NCI-H524 (cell line): ENCODE measurements at regions not wholly inside any gene's neighbourhood (a gene's known extent, or its start where the extent isn't known, plus 50 kb on each side); places are given as distances from the start of the nearest gene placed in this dataset.
"Not testable (repeated sequence)": the region's sequence is repeated elsewhere in the genome, so short reads cannot be mapped to it uniquely, and the experiment has no call there.

Experiments
- DNase-seq, 2 experiments: peaks; one replicate each; lab custom pipeline; 2025; lab: John Stamatoyannopoulos, UW

- DNase-seq, result not testable (repeated sequence)
Measured at GRCh38 chr2:187610450-187610849, 56.2 kb upstream of the TFPI start.

- DNase-seq, result no peak
Measured at GRCh38 chr2:187612857-187613256, 58.6 kb upstream of the TFPI start.

- no peak for DNase-seq
Measured at GRCh38 chr2:187614756-187615155, 60.5 kb upstream of the TFPI start.

- DNase-seq, result no peak
Measured at GRCh38 chr2:187615364-187615763, 61.1 kb upstream of the TFPI start.

GRCh38 chr2:187615902-187616301 is 61.7 kb upstream of the TFPI start:
- DNase-seq, result no peak

GRCh38 chr2:187617120-187617519 is 62.9 kb upstream of the TFPI start:
- DNase-seq, result no peak

- DNase-seq, result no peak
Measured at GRCh38 chr2:187617905-187618304, 63.7 kb upstream of the TFPI start.

GRCh38 chr2:187618813-187619212 is 64.6 kb upstream of the TFPI start:
- DNase-seq, result no peak

- DNase-seq, result no peak
Measured at GRCh38 chr2:187627153-187627552, 72.9 kb upstream of the TFPI start.

GRCh38 chr2:187636731-187637391 is 82.6 kb upstream of the TFPI start:
- DNase-seq, result not testable (repeated sequence)

- not testable (repeated sequence) for DNase-seq
Measured at GRCh38 chr2:187637392-187637740, 83.1 kb upstream of the TFPI start.

- not testable (repeated sequence) for DNase-seq
Measured at GRCh38 chr2:187637771-187638170, 83.5 kb upstream of the TFPI start.

GRCh38 chr2:187638840-187639239 is 84.6 kb upstream of the TFPI start:
- no peak for DNase-seq

- DNase-seq, result no peak
Measured at GRCh38 chr2:187640926-187641510, 86.8 kb upstream of the TFPI start.

GRCh38 chr2:187642498-187642897 is 88.3 kb upstream of the TFPI start:
- no peak for DNase-seq

- no peak for DNase-seq
Measured at GRCh38 chr2:187644486-187644885, 90.3 kb upstream of the TFPI start.

- no peak for DNase-seq
Measured at GRCh38 chr2:187644981-187645380, 90.7 kb upstream of the TFPI start.

GRCh38 chr2:187646556-187646955 is 92.3 kb upstream of the TFPI start:
- no peak for DNase-seq

GRCh38 chr2:187654535-187654934 is 100.3 kb upstream of the TFPI start:
- peak; percentile 9 to 77 for DNase-seq

- DNase-seq, result no peak
Measured at GRCh38 chr2:187655001-187655400, 100.8 kb upstream of the TFPI start.

- DNase-seq, result no peak
Measured at GRCh38 chr2:187656123-187656522, 101.9 kb upstream of the TFPI start.

GRCh38 chr2:187658952-187659525 is 104.8 kb upstream of the TFPI start:
- DNase-seq, result peak in 1 of 2 experiments; percentile 57

- DNase-seq, result not testable (repeated sequence)
Measured at GRCh38 chr2:187676050-187676449, 121.8 kb upstream of the TFPI start.

- no peak for DNase-seq
Measured at GRCh38 chr2:187679454-187679853, 125.2 kb upstream of the TFPI start.
